ENCODE measurements at regions not wholly inside any gene's neighbourhood (a gene's known extent, or its start where the extent isn't known, plus 50 kb on each side); places are given as distances from the start of the nearest gene placed in this dataset.

- no peaks in the 10 kb centered on the region for H3K4me1 ChIP-seq (ENCODE audit: insufficient read depth, low read length, poor library complexity, severe bottlenecking)
- ChIA-PET CTCF (no interaction called here), POLR2A (ENCODE audit: low non-redundant PET) (no interaction called here)
- H3K36me3 ChIP-seq (ENCODE audit: insufficient read depth, low read length, poor library complexity, severe bottlenecking), result no peaks in the 10 kb centered on the region
- TF ChIP-seq, protein P1, sequence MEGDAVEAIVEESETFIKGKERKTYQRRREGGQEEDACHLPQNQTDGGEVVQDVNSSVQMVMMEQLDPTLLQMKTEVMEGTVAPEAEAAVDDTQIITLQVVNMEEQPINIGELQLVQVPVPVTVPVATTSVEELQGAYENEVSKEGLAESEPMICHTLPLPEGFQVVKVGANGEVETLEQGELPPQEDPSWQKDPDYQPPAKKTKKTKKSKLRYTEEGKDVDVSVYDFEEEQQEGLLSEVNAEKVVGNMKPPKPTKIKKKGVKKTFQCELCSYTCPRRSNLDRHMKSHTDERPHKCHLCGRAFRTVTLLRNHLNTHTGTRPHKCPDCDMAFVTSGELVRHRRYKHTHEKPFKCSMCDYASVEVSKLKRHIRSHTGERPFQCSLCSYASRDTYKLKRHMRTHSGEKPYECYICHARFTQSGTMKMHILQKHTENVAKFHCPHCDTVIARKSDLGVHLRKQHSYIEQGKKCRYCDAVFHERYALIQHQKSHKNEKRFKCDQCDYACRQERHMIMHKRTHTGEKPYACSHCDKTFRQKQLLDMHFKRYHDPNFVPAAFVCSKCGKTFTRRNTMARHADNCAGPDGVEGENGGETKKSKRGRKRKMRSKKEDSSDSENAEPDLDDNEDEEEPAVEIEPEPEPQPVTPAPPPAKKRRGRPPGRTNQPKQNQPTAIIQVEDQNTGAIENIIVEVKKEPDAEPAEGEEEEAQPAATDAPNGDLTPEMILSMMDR (conservative IDR thresholded peaks at IDR 0.05; ENCODE audit: low read depth, low read length), result no peak
- no peak for TF ChIP-seq EZH2 (IDR thresholded peaks at IDR 0.05; ENCODE audit: borderline replicate concordance, low read depth, low read length, poor library complexity, severe bottlenecking)
- H3K4me3 ChIP-seq (ENCODE audit: low read depth, low read length, poor library complexity, severe bottlenecking), result no peak overlapping the region
- H3K9me3 ChIP-seq (ENCODE audit: low read depth, low read length, poor library complexity, severe bottlenecking), result no peaks in the 10 kb centered on the region
- intact Hi-C loops (cut with micrococcal nuclease; ENCODE audit: unreplicated experiment), result no loop called here
- BruUV-seq (replicated peaks), result no TSS peak
- no peak overlapping the region for H3K27ac ChIP-seq (ENCODE audit: low read depth, low read length, poor library complexity, severe bottlenecking)
- peaks cover 9% of the 10 kb centered on the region for H3K27me3 ChIP-seq (replicated peaks; ENCODE audit: insufficient read depth, low read depth, low read length, poor library complexity)
- DNase-seq (ENCODE audit: low spot score), result no peak
Measured at GRCh38 chr2:209097168-209097567, 326.7 kb upstream of the MAP2 start.

DNA sequence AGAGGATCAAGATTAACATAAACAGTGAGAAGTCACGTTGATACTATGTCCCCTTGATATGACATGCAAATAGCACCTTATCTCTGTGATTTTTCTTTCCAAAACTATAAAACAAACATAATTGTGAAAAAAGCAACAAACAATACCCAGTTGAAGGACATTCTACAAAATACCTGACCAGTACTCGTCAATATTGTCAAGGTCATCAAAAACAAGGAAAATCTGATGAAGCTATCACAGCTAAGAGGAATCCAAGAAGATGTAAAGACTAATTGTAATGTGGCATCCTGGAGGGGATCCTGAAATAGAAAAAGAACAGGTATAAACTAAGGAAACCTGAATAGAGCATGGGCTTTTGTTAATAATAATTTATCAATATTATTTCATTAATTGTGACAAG, 321.5 kb upstream of the MAP2 start:
- no peak overlapping the region for H3K4me3 ChIP-seq (ENCODE audit: low read depth, low read length, poor library complexity, severe bottlenecking)
- H3K27ac ChIP-seq (ENCODE audit: low read depth, low read length, poor library complexity, severe bottlenecking), result no peak overlapping the region
- TF ChIP-seq EZH2 (IDR thresholded peaks at IDR 0.05; ENCODE audit: borderline replicate concordance, low read depth, low read length, poor library complexity, severe bottlenecking), result no peak
- TF ChIP-seq, protein P1 (conservative IDR thresholded peaks at IDR 0.05; ENCODE audit: low read depth, low read length), result no peak
- no peaks in the 10 kb centered on the region for H3K4me1 ChIP-seq (ENCODE audit: insufficient read depth, low read length, poor library complexity, severe bottlenecking)
- ChIA-PET CTCF (no interaction called here), POLR2A (ENCODE audit: low non-redundant PET) (no interaction called here)
- H3K36me3 ChIP-seq (ENCODE audit: insufficient read depth, low read length, poor library complexity, severe bottlenecking), result no peaks in the 10 kb centered on the region
- H3K27me3 ChIP-seq (replicated peaks; ENCODE audit: insufficient read depth, low read depth, low read length, poor library complexity), result no peaks in the 10 kb centered on the region
- no TSS peak for BruUV-seq (replicated peaks)
- H3K9me3 ChIP-seq (ENCODE audit: low read depth, low read length, poor library complexity, severe bottlenecking), result no peaks in the 10 kb centered on the region
- no peak for DNase-seq (ENCODE audit: low spot score)
- intact Hi-C loops (cut with micrococcal nuclease; ENCODE audit: unreplicated experiment), result no loop called here

- no peaks in the 10 kb centered on the region for H3K9me3 ChIP-seq (ENCODE audit: low read depth, low read length, poor library complexity, severe bottlenecking)
- H3K36me3 ChIP-seq (ENCODE audit: insufficient read depth, low read length, poor library complexity, severe bottlenecking), result no peaks in the 10 kb centered on the region
- POLR2A ChIA-PET (ENCODE audit: low non-redundant PET), result no interaction called here
- H3K27ac ChIP-seq (ENCODE audit: low read depth, low read length, poor library complexity, severe bottlenecking), result no peak overlapping the region
- no TSS peak for BruUV-seq (replicated peaks)
- no peak overlapping the region for H3K4me3 ChIP-seq (ENCODE audit: low read depth, low read length, poor library complexity, severe bottlenecking)
- TF ChIP-seq, protein P1 (conservative IDR thresholded peaks at IDR 0.05; ENCODE audit: low read depth, low read length), result no peak
- no peak for TF ChIP-seq EZH2 (IDR thresholded peaks at IDR 0.05; ENCODE audit: borderline replicate concordance, low read depth, low read length, poor library complexity, severe bottlenecking)
- CTCF ChIA-PET, result no interaction called here
- intact Hi-C loops (cut with micrococcal nuclease; ENCODE audit: unreplicated experiment), result no loop called here
- DNase-seq (ENCODE audit: low spot score), result no peak
- peaks cover 21% of the 10 kb centered on the region for H3K27me3 ChIP-seq (replicated peaks; ENCODE audit: insufficient read depth, low read depth, low read length, poor library complexity)
- no peaks in the 10 kb centered on the region for H3K4me1 ChIP-seq (ENCODE audit: insufficient read depth, low read length, poor library complexity, severe bottlenecking)
Measured at GRCh38 chr2:209113026-209113425, 310.8 kb upstream of the MAP2 start.

All from A673 (cell line).